SK-N-SH (cell line): ENCODE measurements at regions not wholly inside any gene's neighbourhood (a gene's known extent, or its start where the extent isn't known, plus 50 kb on each side); places are given as distances from the start of the nearest gene placed in this dataset.

Experiments used
- CTCF ChIA-PET: fragments of 300-600, 350-600 bp; formaldehyde crosslinking; extraction: SDS; loops from one replicate; lab custom pipeline; 2021; lab: Yijun Ruan, JAX
- POLR2A ChIA-PET: fragments of 350-600 bp; sonication (Branson Sonifier 250); formaldehyde crosslinking; extraction: SDS; loops from one replicate; lab custom pipeline; 2020; ENCODE audit warnings: antibody characterized with exemption, inconsistent platforms; lab: Yijun Ruan, JAX
- DNase-seq: peaks from one replicate; pipeline ENCODE4 v3.0.0; 2012
- H2AFZ ChIP-seq: fragments of 200-600 bp; sonication (generic); 2 replicates; pipeline ENCODE4 v1.8.1; 2016; ENCODE audit warnings: antibody characterized with exemption, mild to moderate bottlenecking, low read depth
- H3F3A ChIP-seq: fragments of 200-600 bp; sonication (generic); replicated peaks from 2 replicates; pipeline ENCODE3; 2016; ENCODE audit warnings: antibody characterized with exemption, mild to moderate bottlenecking; ENCODE audit not compliant: insufficient read depth
- H3K27ac ChIP-seq, 2 experiments: fragments of 200-500 bp in 1 of 2; fragments of 200-600 bp in 1 of 2; sonication (Bioruptor generic) in 1 of 2; sonication (generic), shearing (Covaris generic) in 1 of 2; 2 replicates each; pipeline versions ENCODE4 v1.5.1 to v1.6.1; 2014 to 2016; ENCODE audit warnings: low read depth in 2 of 2, inconsistent platforms in 1 of 2, low read length in 1 of 2, mild to moderate bottlenecking in 1 of 2, mixed read lengths in 1 of 2
- H3K27me3 ChIP-seq: fragments of 200-600 bp; sonication (generic), shearing (Covaris generic); 2 replicates; pipeline ENCODE4 v1.6.1; 2016; ENCODE audit warnings: mixed run types; ENCODE audit not compliant: insufficient read depth
- H3K36me3 ChIP-seq, 2 experiments: fragments of 200-500 bp in 1 of 2; fragments of 200-600 bp in 1 of 2; sonication (Bioruptor generic) in 1 of 2; sonication (generic) in 1 of 2; replicated peaks in 1 of 2; 2 replicates each; pipeline versions ENCODE3 to v1.5.1; 2014 to 2016; ENCODE audit warnings: low read length in 1 of 2, mild to moderate bottlenecking in 1 of 2; ENCODE audit not compliant: insufficient read depth in 2 of 2, control insufficient read depth in 1 of 2
- H3K4me1 ChIP-seq, 2 experiments: fragments of 200-500 bp in 1 of 2; fragments of 200-600 bp in 1 of 2; sonication (Bioruptor generic) in 1 of 2; sonication (generic), shearing (Covaris generic) in 1 of 2; 2 replicates each; pipeline versions ENCODE4 v1.5.1 to v1.6.1; 2014 to 2016; ENCODE audit warnings: low read depth in 1 of 2, low read length in 1 of 2, mixed run types in 1 of 2; ENCODE audit not compliant: insufficient read depth in 2 of 2, control insufficient read depth in 1 of 2
- H3K4me2 ChIP-seq: fragments of 200-600 bp; sonication (generic), shearing (Covaris generic); 2 replicates; pipeline ENCODE4 v1.6.1; 2017; ENCODE audit warnings: mixed run types
- H3K4me3 ChIP-seq, 2 experiments: fragments of 200-500 bp in 1 of 2; fragments of 200-600 bp in 1 of 2; sonication (Bioruptor generic) in 1 of 2; sonication (generic), shearing (Covaris generic) in 1 of 2; 2 replicates each; pipeline versions ENCODE4 v1.5.1 to v1.8.1; 2014 to 2016; ENCODE audit warnings: low read depth in 2 of 2, inconsistent platforms in 1 of 2, low read length in 1 of 2, mild to moderate bottlenecking in 1 of 2, mixed read lengths in 1 of 2, moderate library complexity in 1 of 2
- H3K79me2 ChIP-seq: fragments of 200-600 bp; sonication (generic); 2 replicates; pipeline ENCODE4 v1.8.1; 2017; ENCODE audit warnings: mild to moderate bottlenecking; ENCODE audit not compliant: insufficient read depth
- H3K9ac ChIP-seq: fragments of 200-600 bp; sonication (generic); 2 replicates; pipeline ENCODE4 v1.6.1; 2017; ENCODE audit warnings: mixed run types
- H3K9me2 ChIP-seq: fragments of 200-600 bp; sonication (generic); 2 replicates; pipeline ENCODE4 v1.6.1; 2017; ENCODE audit warnings: mixed run types
- H3K9me3 ChIP-seq: fragments of 200-600 bp; sonication (generic); 2 replicates; pipeline ENCODE4 v1.6.1; 2017; ENCODE audit warnings: mixed run types, mild to moderate bottlenecking, moderate library complexity
- H4K20me1 ChIP-seq: fragments of 200-600 bp; sonication (generic); 2 replicates; pipeline ENCODE4 v1.6.1; 2017; ENCODE audit warnings: mild to moderate bottlenecking, mixed run types; ENCODE audit not compliant: insufficient read depth
- CTCF ChIP-seq: fragments of 200-600 bp; sonication (generic); IDR thresholded peaks from 2 replicates; pipeline ENCODE4 v1.6.1; 2017; ENCODE audit warnings: antibody characterized with exemption, mild to moderate bottlenecking, moderate library complexity
- ELF1 ChIP-seq: IDR thresholded peaks from 2 replicates; pipeline ENCODE4 v1.4.0; 2012
- EZH2phosphoT487 ChIP-seq: fragments of 200-600 bp; sonication (generic); IDR thresholded peaks from 2 replicates; pipeline ENCODE4 v1.6.1; 2017; ENCODE audit warnings: low read depth, mixed run types, mild to moderate bottlenecking, antibody characterized with exemption, moderate library complexity, borderline replicate concordance
- FOXJ3 ChIP-seq: sonication (generic); formaldehyde crosslinking; IDR thresholded peaks from 2 replicates; pipeline ENCODE4 v1.5.1; 2020; ENCODE audit warnings: mild to moderate bottlenecking, missing genetic modification reagents
- GABPA ChIP-seq: IDR thresholded peaks from 2 replicates; pipeline ENCODE4 v1.4.0; 2012; ENCODE audit warnings: low read depth, mild to moderate bottlenecking
- GATA2 ChIP-seq: sonication (generic); formaldehyde crosslinking; IDR thresholded peaks from 2 replicates; pipeline ENCODE4 v1.5.0; 2020; ENCODE audit warnings: mild to moderate bottlenecking, missing genetic modification reagents
- MEF2A ChIP-seq: IDR thresholded peaks from 2 replicates; pipeline ENCODE4 v1.4.0; 2012; ENCODE audit warnings: low read depth, borderline replicate concordance
- MXI1 ChIP-seq: IDR thresholded peaks from 2 replicates; pipeline ENCODE4 v1.6.1; 2012; ENCODE audit warnings: mild to moderate bottlenecking, low read depth, low read length, improper control_type of control experiment
- NFIC ChIP-seq: IDR thresholded peaks from 2 replicates; pipeline ENCODE4 v1.4.0; 2012; ENCODE audit warnings: borderline replicate concordance
- NRF1 ChIP-seq: IDR thresholded peaks from 2 replicates; pipeline ENCODE4 v1.6.1; 2012; ENCODE audit warnings: low read depth, mild to moderate bottlenecking, low read length
- RFX5 ChIP-seq: IDR thresholded peaks from 2 replicates; pipeline ENCODE4 v1.6.1; 2012; ENCODE audit warnings: mild to moderate bottlenecking, improper control_type of control experiment, low read length
- TCF12 ChIP-seq: IDR thresholded peaks from 2 replicates; pipeline ENCODE4 v1.4.0; 2012
- YY1 ChIP-seq: IDR thresholded peaks from 2 replicates; pipeline ENCODE4 v1.4.0; 2012; ENCODE audit warnings: low read depth, mild to moderate bottlenecking
- WGBS: methylation state at CpG from one replicate; pipeline ENCODE4 v1.1.6; 2017; ENCODE audit warnings: low lambda C conversion rate; 5-methylcytosine and 5-hydroxymethylcytosine counted together
- TF ChIP-seq, protein P1 (sequence below): IDR thresholded peaks from 2 replicates; pipeline ENCODE4 v1.4.0; 2012; ENCODE audit warnings: low read depth
- TF ChIP-seq, protein P2 (sequence below): fragments of 150-350 bp; IDR thresholded peaks from 2 replicates; pipeline ENCODE4 v1.6.1; 2017; ENCODE audit warnings: antibody characterized with exemption, low read length, low read depth, borderline replicate concordance

- H2AFZ ChIP-seq: peak overlapping the region; percentile 60; the same call in 1 of the 2 replicates
- 100% methylated on average over 2 of the region's 2 CpGs for WGBS
- POLR2A ChIA-PET: no interaction called here
- H3K4me1 ChIP-seq: peaks cover 0 to 2% of the 10 kb centered on the region in 2 experiments; a peak in 3 of 4 replicates
- no peaks in the 10 kb centered on the region for H3F3A ChIP-seq
- no peaks in the 10 kb centered on the region for H3K27me3 ChIP-seq
- TF ChIP-seq CTCF: peak; percentile 29; the same call in 1 of the 2 replicates
- TF ChIP-seq, protein P1, sequence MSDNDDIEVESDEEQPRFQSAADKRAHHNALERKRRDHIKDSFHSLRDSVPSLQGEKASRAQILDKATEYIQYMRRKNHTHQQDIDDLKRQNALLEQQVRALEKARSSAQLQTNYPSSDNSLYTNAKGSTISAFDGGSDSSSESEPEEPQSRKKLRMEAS: no peak
- H3K79me2 ChIP-seq: no peaks in the 10 kb centered on the region
- no peaks in the 10 kb centered on the region for H3K9me2 ChIP-seq
- no peaks in the 10 kb centered on the region for H3K36me3 ChIP-seq
- H3K4me2 ChIP-seq: no peak overlapping the region
- H3K4me3 ChIP-seq: no peak overlapping the region
- no peak overlapping the region for H3K9ac ChIP-seq
- H4K20me1 ChIP-seq: no peaks in the 10 kb centered on the region
- H3K9me3 ChIP-seq: no peaks in the 10 kb centered on the region
- CTCF ChIA-PET: no interaction called here
- H3K27ac ChIP-seq: no peak overlapping the region
- peak; percentile 8 for DNase-seq
Measured at GRCh38 chr1:192732787-192733186, 76.1 kb upstream of the RGS2 start.

DNA sequence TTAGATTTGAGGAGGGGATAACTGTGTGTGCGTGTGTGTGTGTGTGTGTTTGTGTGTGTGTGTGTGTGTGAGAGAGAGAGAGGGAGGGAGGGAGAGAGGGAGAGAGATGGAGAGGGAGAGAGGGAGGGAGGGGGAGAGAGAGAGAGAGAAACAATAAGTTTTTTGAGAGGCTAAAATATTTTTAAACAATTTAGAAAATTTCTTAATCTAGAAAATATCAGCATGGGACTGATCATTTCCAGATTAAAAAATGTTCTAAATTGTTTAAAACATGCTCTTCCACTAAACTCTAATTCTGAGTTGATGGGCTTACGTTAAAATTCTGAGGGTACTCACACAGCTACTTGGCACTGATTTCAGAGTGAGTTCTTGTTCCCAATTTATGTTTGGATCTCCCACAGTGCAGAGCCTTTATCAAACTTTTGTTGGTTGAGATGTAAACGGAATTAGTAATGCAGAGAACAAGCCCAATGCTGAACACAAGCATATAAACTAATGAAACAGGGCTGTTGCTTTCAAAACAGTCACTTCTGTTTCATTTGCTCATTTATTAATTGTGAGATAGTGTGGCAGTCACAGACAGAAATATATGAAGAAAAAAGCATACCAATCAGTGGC, 73.4 kb upstream of the RGS2 start:
- CTCF ChIA-PET: interaction anchor here (0.6 kb wide), 2 partner anchors 22 to 24 kb away, joined by 3 read pairs; no protein-coding TSS in a partner anchor
- WGBS: 87% methylated on average over 3 of the region's 3 CpGs
- POLR2A ChIA-PET: no interaction called here

More for the DNA sequence above, 73.4 kb upstream of the RGS2 start:
- H3K79me2 ChIP-seq: no peaks in the 10 kb centered on the region
- H3K4me3 ChIP-seq: no peak overlapping the region
- no peak for DNase-seq
- no peaks in the 10 kb centered on the region for H3F3A ChIP-seq
- no peaks in the 10 kb centered on the region for H3K36me3 ChIP-seq
- TF ChIP-seq, protein P2, sequence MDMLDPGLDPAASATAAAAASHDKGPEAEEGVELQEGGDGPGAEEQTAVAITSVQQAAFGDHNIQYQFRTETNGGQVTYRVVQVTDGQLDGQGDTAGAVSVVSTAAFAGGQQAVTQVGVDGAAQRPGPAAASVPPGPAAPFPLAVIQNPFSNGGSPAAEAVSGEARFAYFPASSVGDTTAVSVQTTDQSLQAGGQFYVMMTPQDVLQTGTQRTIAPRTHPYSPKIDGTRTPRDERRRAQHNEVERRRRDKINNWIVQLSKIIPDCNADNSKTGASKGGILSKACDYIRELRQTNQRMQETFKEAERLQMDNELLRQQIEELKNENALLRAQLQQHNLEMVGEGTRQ: no peak
- TF ChIP-seq YY1 (no peak), NRF1 (no peak), FOXJ3 (CRISPR knock-in tag) (no peak), ELF1 (no peak), GABPA (no peak), NFIC (no peak), GATA2 (no peak), RFX5 (no peak), TCF12 (no peak), EZH2phosphoT487 (no peak), MEF2A (no peak), MXI1 (no peak)
- TF ChIP-seq, protein P1: no peak
- H3K9me3 ChIP-seq: no peaks in the 10 kb centered on the region
- H3K27ac ChIP-seq: no peak overlapping the region
- H3K27me3 ChIP-seq: no peaks in the 10 kb centered on the region
- no peaks in the 10 kb centered on the region for H4K20me1 ChIP-seq
- H3K4me2 ChIP-seq: no peak overlapping the region
- no peak overlapping the region for H3K9ac ChIP-seq
- H3K4me1 ChIP-seq: no peaks in the 10 kb centered on the region; a peak in 2 of 4 replicates
- H3K9me2 ChIP-seq: no peaks in the 10 kb centered on the region
- no peak overlapping the region; the same call in 1 of the 2 replicates for H2AFZ ChIP-seq
